Thoracic aorta (tissue), 2 donors: ENCODE measurements at regions not wholly inside any gene's neighbourhood (a gene's known extent, or its start where the extent isn't known, plus 50 kb on each side); places are given as distances from the start of the nearest gene placed in this dataset.

Experiments
- ATAC-seq: fragments of 150-250 bp; one replicate; pipeline ENCODE4 v1.8.0; 2017; ENCODE audit warnings: low read depth; ENCODE audit not compliant: insufficient number of reproducible peaks, low FRiP score
- DNase-seq: peaks from one replicate; pipeline ENCODE4 v3.0.0-alpha.2; 2020; ENCODE audit warnings: low spot score
- H3K27ac ChIP-seq, 2 donors: fragments of 200-600 bp; sonication (generic); 1 replicate in 1 of 2; 2 replicates in 1 of 2; pipeline ENCODE4 v1.5.1; 2016; ENCODE audit warnings: mild to moderate bottlenecking in 2 of 2, moderate library complexity in 2 of 2
- H3K27me3 ChIP-seq: fragments of 200-600 bp; sonication (generic); replicated peaks from 2 replicates; pipeline ENCODE4 v1.6.0; 2016; ENCODE audit warnings: mild to moderate bottlenecking; ENCODE audit not compliant: insufficient read depth
- H3K36me3 ChIP-seq: fragments of 200-600 bp; sonication (generic); one replicate; pipeline ENCODE4 v1.5.1; 2016
- H3K4me1 ChIP-seq, 2 donors: fragments of 200-600 bp; sonication (generic); 1 replicate in 1 of 2; 2 replicates in 1 of 2; pipeline versions ENCODE4 v1.5.1 to v1.6.0; 2016; ENCODE audit warnings: low read depth in 2 of 2, mild to moderate bottlenecking in 1 of 2; ENCODE audit not compliant: control insufficient read depth in 1 of 2
- H3K4me3 ChIP-seq: fragments of 200-600 bp; sonication (generic); 2 replicates; pipeline ENCODE4 v1.5.1; 2016; ENCODE audit warnings: mild to moderate bottlenecking
- H3K9me3 ChIP-seq: fragments of 200-600 bp; sonication (generic); 2 replicates; pipeline ENCODE4 v1.5.1; 2016
- CTCF ChIP-seq: fragments of 200-600 bp; sonication (generic); IDR thresholded peaks from one replicate; pipeline ENCODE4 v1.5.1; 2019; ENCODE audit warnings: antibody characterized with exemption

GRCh38 chr9:30116673-30117217 lies 2267.7 kb upstream of the ACO1 start:
- Histone ChIP-seq H3K27ac (no peak overlapping the region), H3K36me3 (no peaks in the 10 kb centered on the region), H3K9me3 (no peaks in the 10 kb centered on the region), H3K4me3 (no peak overlapping the region), H3K4me1 (no peaks in the 10 kb centered on the region), H3K27me3 (no peaks in the 10 kb centered on the region)
- TF ChIP-seq CTCF = no peak
- DNase-seq = no peak
- ATAC-seq = no peak

- no peak for ATAC-seq
- no peak overlapping the region for H3K4me3 ChIP-seq
- no peaks in the 10 kb centered on the region for H3K36me3 ChIP-seq
- TF ChIP-seq CTCF = no peak
- no peak overlapping the region for H3K27ac ChIP-seq
- no peaks in the 10 kb centered on the region for H3K4me1 ChIP-seq
- no peaks in the 10 kb centered on the region for H3K9me3 ChIP-seq
- no peaks in the 10 kb centered on the region for H3K27me3 ChIP-seq
- DNase-seq = no peak
These were observed 2263.8 kb upstream of the ACO1 start for GRCh38 chr9:30120666-30121065.

- no peak for DNase-seq
- ATAC-seq = no peak
- no peak for TF ChIP-seq CTCF
- no peak overlapping the region for H3K4me3 ChIP-seq
- H3K4me1 ChIP-seq = no peaks in the 10 kb centered on the region
- H3K36me3 ChIP-seq = no peaks in the 10 kb centered on the region
- H3K9me3 ChIP-seq = no peaks in the 10 kb centered on the region
- H3K27ac ChIP-seq = no peak overlapping the region
- H3K27me3 ChIP-seq = no peaks in the 10 kb centered on the region
These were observed 2262.8 kb upstream of the ACO1 start for GRCh38 chr9:30121611-30122010.

GRCh38 chr9:30125881-30126280 lies 2258.6 kb upstream of the ACO1 start:
- H3K36me3 ChIP-seq = no peaks in the 10 kb centered on the region
- H3K4me1 ChIP-seq = no peaks in the 10 kb centered on the region
- DNase-seq (no peak), ATAC-seq (no peak)
- H3K4me3 ChIP-seq = no peak overlapping the region
- no peaks in the 10 kb centered on the region for H3K27me3 ChIP-seq
- no peak for TF ChIP-seq CTCF
- H3K27ac ChIP-seq = no peak overlapping the region
- H3K9me3 ChIP-seq = no peaks in the 10 kb centered on the region

GRCh38 chr9:30127371-30127770 lies 2257.1 kb upstream of the ACO1 start:
- no peak overlapping the region for H3K4me3 ChIP-seq
- H3K27ac ChIP-seq = no peak overlapping the region
- no peak for TF ChIP-seq CTCF
- no peak for ATAC-seq
- H3K36me3 ChIP-seq = no peaks in the 10 kb centered on the region
- no peak for DNase-seq
- no peaks in the 10 kb centered on the region for H3K4me1 ChIP-seq
- no peaks in the 10 kb centered on the region for H3K27me3 ChIP-seq
- no peaks in the 10 kb centered on the region for H3K9me3 ChIP-seq
